Hematopoietic multipotent progenitor cell treated with erythropoietin and hydrocortisone succinate and interleukin-3 and kit ligand, for 15 days (in vitro differentiated cells): ENCODE measurements at regions not wholly inside any gene's neighbourhood (a gene's known extent, or its start where the extent isn't known, plus 50 kb on each side); places are given as distances from the start of the nearest gene placed in this dataset.
"Not testable (repeated sequence)": the region's sequence is repeated elsewhere in the genome, so short reads cannot be mapped to it uniquely, and the experiment has no call there.

Source experiments
- DNase-seq: peaks from one replicate; pipeline ENCODE4 v3.0.0-alpha.2; 2015; ENCODE audit warnings: low spot score

DNA sequence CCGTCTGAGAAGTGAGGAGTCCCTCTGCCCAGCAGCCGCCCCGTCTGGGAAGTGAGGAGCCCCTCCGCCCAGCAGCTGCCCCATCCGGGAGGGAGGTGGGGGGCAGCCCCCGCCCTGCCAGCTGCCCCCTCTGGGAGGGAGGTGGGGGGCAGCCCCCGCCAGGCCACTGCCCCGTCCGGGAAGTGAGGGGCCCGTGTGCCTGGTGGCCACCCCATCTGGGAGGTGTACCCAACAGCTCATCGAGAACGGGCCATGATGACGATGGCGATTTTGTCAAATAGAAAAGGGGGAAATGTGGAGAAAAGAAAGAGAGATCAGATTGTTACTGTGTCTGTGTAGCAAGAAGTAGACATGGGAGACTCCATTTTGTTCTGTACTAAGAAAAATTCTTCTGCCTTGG is 208.8 kb downstream of the KDM5D start:
- DNase-seq, result not testable (repeated sequence)

DNA sequence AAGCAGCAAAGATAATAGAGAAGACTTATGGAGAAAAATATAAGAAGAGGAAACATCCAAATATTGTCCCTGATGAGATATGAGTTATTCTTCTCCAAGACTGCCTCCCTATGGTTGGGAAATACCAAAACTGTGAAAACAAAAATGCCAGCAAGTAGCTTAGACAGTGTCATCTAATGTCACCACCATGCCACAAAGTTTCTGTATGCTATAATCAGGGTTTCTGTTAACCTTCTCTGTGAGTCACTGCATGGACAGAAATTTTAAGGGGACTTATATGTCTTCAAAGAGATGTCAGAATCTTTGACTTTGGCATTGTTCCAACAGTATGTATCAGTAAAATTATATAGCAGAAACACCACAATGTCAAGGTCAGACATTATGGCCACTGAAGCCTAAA is 222.6 kb downstream of the KDM5D start:
- no peak for DNase-seq

- no peak for DNase-seq
Observed at GRCh38 chrY:19503092-19503449, 241.5 kb downstream of the KDM5D start.

DNA sequence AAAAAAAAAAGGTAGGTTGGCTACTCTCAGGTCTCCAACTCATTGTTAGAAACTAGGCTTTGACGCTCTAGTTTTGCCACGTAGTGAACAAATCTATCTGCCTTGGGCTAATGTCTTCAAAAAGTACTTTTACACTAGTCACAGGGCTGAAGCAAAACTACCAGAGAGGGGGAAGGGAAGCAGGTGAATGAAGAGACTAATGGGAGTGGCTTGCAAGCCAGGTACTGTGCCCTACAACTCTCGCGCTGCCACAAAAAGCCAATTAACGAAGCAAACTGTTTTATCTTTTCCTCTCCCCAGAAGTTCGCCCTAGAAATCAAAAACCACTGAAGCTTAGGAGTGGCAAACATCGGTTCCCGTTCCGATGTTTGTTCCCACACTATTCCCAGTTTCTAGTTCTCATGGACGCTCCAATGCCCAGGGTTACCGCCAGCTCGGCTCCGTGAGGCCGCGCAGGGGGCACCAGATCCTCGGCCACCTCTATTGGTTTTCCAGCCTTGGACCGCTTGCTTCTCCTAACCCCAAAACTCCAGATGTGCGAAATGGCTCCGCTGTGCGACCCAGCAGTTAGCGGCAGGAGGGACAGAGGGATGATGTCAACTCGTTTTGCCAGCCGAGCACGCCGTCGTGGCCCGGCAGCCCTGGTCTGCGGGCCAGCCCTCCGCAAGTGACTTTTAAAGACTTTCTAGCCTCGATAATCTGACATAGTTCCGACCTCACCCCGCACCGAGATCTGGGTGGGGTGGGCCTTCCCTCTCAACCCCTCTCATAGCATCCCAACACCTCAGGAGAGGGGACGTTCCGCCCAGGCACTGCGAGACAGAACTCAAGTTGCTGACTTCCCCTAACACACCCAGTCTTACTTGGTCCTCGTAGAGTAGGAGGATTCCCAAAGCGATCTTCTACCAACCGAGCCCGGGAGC is 242.1 kb downstream of the KDM5D start:
- no peak for DNase-seq

DNA sequence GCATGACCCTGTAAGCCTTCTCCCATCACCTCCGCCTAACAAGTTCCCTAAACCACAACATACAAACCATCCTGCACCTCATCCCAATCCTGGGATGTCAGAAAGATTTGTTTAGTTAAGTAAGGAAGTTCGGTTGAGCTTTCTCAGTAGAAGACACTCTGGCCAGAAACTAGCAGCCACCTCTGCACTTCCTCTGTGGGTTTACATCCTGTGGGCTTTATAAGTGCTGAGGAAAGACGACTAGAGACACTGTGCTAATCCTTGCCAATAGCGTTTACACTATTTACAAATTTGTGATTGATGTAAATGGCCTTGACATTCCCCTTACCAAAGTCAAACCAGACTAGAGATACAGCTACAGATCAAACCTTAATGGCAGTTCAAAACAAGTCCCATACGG is 246.0 kb downstream of the KDM5D start:
- DNase-seq, result no peak

DNA sequence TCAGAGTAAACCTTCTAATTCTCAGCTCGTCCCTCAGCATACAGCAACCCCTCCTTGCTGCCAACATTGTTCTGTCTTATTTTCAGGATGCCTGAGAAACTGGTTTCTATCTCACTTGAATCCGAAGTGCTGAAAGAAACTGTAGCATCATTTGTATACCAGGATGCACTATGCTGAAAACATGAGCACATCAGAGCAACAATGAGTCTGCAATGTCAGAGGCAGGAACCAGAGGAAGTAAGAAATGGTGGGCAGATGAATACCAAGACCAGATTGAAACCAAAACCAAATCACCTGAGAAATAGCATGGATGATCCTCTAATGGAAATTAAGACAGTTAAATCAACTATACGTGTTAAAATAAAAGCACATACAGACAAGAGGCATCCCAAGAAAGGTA is 257.0 kb downstream of the KDM5D start:
- DNase-seq, result no peak

DNA sequence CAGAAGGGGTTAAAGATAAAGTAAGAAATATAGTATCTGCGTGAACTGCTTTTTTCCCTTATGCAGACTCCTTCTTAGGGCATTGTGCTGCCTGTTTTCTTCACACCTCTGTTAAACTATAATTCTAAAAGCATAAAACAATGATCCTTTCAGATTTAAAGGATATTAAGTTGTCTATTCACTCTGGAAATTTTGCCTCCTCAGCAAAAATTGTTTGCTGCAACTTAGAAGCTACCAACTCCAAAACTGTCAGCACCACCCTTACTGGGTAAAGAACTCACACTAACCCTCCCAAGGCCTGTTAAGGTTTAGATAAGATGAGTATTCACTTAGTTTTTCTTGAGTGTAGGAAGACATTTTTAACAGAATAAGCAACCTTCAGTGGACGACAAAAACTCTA is 259.5 kb downstream of the KDM5D start:
- no peak for DNase-seq

GRCh38 chrY:19479141-19479540 is 265.4 kb downstream of the KDM5D start:
- DNase-seq, result peak; percentile 5

DNA sequence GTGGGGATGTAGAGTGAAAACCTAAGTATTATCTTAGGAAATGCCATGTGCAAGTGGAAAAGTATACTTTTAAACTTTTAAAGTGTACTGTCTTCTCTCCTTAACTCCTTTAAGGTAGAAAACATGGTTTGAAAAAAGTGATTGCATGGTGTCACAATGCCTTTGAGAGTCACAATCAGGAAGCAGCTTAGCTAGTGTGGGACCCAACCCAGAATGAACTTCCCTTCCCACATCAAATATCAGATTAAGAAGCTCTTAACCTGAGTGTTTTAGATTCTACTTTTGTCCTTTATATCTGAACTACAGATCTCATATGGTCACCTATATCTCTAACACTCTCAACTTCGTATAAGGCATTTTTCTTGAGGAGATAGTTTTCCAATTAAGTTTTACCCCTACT is 266.6 kb downstream of the KDM5D start:
- no peak for DNase-seq

GRCh38 chrY:19465809-19466208 is 278.7 kb downstream of the KDM5D start:
- no peak for DNase-seq

GRCh38 chrY:19456855-19457448 is 287.6 kb downstream of the KDM5D start:
- no peak for DNase-seq

GRCh38 chrY:19433059-19433458 is 311.5 kb downstream of the KDM5D start:
- peak; percentile 39 for DNase-seq

GRCh38 chrY:19427736-19428518 is 316.6 kb downstream of the KDM5D start:
- no peak for DNase-seq

- DNase-seq, result not testable (repeated sequence)
Observed at GRCh38 chrY:19427191-19427590, 317.3 kb downstream of the KDM5D start.

DNA sequence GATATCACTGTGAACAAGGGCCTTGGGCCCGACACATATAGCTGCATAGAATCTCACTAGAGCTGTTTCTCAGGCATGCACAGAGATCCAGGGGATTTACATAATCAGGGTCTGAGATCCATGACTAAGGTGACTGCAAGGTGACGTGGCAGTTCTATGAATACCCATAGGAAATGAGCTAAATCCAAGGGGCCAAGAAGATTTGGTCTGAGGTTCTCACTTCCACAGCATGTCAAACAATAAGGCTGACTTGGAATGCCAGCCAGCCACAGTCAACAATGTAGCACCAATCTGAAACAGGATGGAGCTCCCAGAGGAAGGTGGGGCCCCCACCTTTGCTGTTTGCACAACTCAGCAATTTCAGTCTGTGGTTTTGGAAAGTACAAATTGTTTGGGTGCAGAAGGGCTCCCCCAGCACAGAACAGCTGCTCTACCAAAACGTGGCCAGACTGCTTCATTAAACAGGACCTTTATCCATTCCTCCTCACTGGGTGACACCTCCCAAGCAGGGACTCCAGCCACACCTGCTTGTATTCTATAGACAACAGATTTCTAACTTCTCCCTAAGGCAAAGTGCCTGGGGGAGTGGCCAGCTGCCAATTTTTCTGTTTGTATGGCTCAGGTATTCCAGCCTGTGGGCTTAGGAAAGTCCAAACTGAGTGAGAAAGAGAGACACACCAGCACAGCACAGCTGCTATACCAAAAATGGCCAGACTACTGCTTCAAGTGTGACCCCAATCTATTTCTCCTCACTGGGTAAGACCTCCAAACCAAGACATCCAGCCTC is 333.4 kb downstream of the KDM5D start:
- DNase-seq, result no peak

- DNase-seq, result no peak
Observed at GRCh38 chrY:19406246-19406645, 338.3 kb downstream of the KDM5D start.

GRCh38 chrY:19405598-19405997 is 338.9 kb downstream of the KDM5D start:
- DNase-seq, result no peak

- DNase-seq, result no peak
Observed at GRCh38 chrY:19392876-19393275, 351.6 kb downstream of the KDM5D start.

- DNase-seq, result no peak
Observed at GRCh38 chrY:19391922-19392321, 352.6 kb downstream of the KDM5D start.

DNA sequence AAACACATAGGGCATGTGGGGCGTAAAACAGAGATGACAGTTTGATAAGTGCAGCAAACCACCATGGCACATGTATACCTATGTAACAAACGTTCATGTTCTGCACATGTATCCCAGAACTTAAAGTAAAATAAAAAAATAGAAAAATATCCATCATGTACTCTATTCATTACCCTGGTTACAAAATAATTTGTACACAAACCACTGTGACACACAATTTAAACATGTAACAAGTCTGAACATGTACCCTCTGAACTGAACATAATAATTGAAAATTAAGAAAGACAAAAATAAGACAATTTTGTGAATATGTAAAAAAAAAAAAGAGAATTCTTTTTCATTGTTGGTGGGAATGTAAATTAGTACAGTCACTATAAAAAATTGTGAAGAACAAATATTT is 379.2 kb downstream of the KDM5D start:
- DNase-seq, result no peak

DNA sequence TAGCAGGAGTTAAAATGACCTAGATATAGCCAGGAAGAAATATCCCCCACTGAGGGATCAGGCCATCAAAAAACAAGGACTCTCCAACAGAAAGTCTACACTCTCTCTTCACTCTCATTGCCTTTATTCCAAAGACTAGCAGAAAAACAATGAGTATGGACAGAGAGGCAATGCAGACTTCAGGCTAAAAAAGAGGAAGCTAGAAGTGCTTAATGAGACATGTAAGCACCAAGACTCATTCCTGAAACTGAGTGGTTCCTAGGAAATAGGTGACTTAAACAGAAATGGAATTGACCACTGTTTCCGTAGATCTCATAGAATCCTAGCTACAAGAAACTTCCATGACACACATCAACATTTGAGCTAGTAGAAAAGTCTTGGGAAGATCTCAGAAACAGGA is 387.3 kb downstream of the KDM5D start:
- no peak for DNase-seq

DNA sequence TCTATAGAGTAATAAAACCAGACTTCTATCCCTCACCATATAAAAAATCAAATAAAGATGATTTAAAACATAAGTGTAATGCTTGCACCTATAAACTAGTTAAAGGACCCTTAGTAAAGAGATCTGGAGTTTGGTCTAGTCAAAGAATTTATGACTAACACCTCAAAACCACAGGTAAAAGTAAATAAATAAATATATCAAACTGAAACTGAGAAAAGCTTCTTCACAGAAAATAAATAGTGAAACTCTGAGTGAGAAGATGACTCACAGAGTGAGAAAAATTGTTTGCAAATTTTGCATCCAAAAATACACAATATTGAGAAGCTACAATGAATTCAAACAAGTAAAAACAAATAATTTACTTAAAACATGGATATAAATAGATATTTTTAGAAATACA is 387.8 kb downstream of the KDM5D start:
- DNase-seq, result no peak
